Pulmonary artery endothelial cell (primary cell): ENCODE measurements at regions not wholly inside any gene's neighbourhood (a gene's known extent, or its start where the extent isn't known, plus 50 kb on each side); places are given as distances from the start of the nearest gene placed in this dataset.
"Not testable (repeated sequence)": the region's sequence is repeated elsewhere in the genome, so short reads cannot be mapped to it uniquely, and the experiment has no call there.

ENCODE experiments used
- DNase-seq: peaks from one replicate; pipeline ENCODE4 v3.0.0-alpha.2; 2011; ENCODE audit warnings: low read depth, low spot score

GRCh38 chr6:130713144-130713543 is 114.1 kb upstream of the SMLR1 start:
- DNase-seq, result no peak

GRCh38 chr6:130715058-130715457 is 112.1 kb upstream of the SMLR1 start:
- no peak for DNase-seq

- DNase-seq, result no peak
These were observed 110.7 kb upstream of the SMLR1 start for GRCh38 chr6:130716466-130716865.

- DNase-seq, result no peak
These were observed 109.5 kb upstream of the SMLR1 start for GRCh38 chr6:130717657-130718056.

DNA sequence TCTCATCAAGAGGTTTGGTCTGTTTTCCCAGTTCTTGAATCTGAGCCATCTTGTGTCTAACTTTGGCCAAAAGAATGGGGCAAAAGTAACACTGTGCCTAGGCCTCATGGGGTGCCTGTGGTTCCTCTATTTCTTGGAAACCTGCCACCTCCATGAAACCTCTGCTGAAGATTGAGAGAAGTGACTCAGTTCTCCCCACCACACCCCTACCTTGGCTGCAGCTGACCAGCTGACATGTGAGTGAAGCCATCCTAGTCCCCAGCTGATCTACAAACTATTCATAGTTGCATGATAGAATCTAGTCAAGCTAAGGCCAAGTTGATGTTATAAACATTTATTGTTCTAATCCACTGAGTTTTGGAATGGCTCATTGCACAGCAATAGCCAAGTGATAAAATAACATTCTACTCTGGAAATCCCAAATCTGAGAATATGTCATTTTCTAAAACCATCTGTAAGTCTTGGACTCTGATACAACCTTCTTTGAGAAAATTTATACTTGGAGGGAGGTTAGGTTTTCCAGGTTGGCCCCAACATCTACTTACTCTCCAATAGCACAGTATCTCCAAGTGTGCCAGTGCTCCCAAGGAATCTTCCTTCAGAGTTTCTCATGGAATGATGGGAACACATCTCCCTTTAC is 107.0 kb upstream of the SMLR1 start:
- no peak for DNase-seq

DNA sequence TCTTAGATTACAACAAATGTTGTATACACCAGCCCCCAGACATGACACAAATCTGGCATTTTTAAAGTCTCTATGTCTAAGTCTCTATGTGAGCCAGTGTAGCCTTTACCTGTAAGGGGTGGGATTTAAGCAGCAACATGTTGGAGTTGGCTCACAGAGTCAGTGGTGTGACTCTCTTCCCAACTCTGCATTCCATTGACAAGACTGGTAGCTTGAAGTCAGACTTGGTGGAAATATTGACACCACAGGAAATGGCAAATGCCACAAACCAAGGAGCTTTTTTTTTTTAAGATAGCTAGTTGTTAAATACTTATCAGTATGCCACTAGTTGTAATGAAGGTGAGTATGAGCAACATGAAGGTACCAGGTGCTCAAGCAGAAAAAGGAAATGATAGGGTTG is 103.1 kb upstream of the SMLR1 start:
- DNase-seq, result no peak

- DNase-seq, result no peak
These were observed 101.7 kb upstream of the SMLR1 start for GRCh38 chr6:130725551-130725950.

DNA sequence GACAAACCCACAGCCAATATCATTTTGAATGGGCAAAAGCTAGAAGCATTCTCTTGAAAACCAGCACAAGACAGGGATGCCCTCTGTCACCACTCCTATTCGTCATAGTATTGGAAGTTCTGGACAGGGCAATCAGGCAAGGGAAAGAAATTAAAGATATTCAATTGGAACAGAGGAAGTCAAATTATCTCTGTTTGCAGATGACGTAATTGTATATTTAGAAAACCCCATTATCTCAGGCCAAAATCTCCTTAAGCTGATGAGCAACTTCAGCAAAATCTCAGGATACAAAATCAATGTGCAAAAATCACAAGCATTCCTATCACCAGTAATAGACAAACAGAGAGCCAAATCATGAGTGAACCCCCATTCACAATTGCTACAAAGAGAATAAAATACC is 99.1 kb upstream of the SMLR1 start:
- DNase-seq, result not testable (repeated sequence)

DNA sequence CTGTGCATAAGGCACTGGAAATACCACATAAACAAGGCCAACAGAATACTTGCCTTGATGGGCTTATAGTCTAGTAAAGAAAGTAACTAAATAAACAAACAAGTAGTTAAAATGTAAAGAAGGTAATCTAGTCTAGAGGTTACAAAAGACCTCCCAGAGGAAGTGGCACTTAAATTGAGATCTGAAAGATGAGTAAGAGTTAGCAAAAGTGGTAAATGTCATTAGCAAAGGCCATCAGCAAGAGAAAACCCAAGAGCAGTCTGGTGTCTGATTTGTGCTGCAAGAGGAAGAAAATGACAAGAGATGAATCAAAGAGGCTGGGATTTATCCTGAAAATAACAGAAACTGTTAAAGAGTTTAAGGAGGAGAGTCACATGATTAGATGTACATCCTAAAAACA is 96.6 kb upstream of the SMLR1 start:
- DNase-seq, result no peak

DNA sequence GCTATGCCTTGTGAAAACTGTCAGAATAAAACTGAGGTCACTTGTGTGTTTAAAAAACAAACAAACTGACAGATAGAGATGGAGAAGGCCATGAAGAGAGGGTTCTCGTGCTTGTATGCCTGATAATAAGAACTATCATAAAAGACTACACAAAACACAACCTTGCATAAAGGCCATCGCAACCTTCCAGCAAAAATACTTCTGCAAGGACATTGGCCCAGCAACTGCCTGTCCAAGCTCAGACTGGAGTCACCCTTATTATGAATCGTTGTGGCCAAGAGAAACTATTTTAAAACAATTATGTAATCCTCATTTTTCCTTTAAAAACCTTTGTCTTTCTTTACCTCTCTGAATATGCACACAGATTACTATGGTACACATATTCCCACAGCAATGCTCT is 93.0 kb upstream of the SMLR1 start:
- no peak for DNase-seq

DNA sequence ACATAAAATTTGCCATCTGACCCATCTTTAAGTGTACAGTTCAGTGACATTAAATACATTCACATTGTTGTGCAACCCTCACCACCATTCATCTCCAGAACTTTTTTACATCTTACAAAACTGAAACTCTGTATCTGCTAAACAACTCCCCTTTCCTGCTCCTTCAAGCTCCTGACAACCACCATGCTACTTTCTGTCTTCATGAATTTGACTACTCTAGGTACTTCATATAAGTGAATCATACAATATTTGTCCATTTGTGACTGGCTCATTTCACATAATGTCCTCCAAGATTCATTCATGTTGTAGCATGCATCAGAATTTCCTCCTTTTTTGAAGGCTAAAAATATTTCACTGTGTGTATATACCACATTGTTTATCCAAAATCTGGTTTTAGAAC is 86.9 kb upstream of the SMLR1 start:
- DNase-seq, result no peak

- DNase-seq, result no peak
These were observed 85.0 kb upstream of the SMLR1 start for GRCh38 chr6:130742131-130742681.

DNA sequence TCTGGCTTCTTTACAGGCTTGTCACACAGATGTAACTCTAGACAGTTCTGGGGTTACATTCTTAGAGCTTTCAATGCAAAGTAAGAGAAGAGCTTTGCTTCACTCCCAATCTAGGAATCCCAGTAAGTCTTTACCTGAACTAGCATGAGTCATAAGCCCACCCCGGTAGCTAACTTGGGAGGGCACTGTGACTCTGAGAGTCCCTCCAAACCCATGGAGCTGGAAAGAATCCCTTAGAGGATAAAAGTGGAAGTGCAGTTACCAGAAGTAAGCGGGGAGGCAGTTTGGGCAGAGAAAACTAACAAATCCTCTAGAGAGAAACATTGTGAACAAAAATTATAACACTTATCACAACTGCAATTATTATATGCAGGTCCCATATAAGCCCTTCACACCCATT is 84.0 kb upstream of the SMLR1 start:
- DNase-seq, result no peak

DNA sequence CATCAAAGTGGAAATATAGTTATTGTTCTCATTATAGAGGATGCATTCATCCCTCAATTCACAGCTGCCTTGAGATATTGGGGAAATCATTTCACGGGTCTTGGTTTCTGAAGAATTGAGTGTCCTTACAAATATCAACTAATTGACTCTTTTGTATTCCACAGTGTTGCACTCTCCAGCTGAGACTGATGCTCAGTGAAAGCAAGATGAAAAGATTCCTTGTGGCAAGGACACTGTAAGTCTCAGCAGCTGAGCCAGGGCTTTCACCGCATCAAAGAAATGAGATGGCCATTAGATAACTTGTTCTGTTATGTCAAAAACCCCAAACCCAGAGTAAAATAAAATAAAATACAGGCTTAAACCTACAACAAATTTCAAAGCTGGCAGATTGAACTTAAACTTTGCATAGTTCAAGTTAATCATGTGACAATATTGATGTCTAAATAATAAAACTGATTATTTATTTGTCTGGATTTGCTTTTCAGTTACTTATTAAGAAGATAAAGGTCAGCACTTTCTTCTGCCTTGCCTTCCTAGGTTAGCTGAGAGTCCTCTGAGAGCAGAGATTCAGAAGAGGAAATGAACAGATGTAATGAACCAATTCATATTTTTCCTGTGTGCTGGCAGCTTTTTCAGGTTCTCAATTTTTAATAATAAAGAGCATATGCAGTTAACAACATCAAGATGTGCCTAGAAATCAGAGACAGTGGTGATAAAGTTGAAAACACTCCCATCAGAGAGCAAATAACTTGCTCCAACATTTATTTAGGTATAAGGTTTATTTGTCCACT is 82.4 kb upstream of the SMLR1 start:
- no peak for DNase-seq

DNA sequence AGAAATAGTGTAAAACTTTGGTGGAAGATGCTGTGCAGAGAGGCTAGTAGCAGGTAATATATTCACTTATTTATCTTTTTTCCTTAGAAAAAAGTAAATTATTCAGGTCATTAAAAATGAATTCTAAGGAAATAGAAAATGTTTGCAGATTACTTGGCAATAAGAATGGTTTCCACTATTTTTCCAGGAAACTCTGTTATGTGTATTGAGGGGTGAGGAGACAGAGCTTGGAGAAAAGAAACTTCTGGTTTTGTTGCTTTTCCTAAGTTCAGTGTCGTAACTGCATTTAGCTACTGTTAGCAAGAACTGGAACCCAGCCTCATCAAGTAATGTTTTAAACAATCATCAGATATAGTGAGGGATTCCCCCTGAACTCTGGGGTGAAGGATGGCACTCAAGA is 79.2 kb upstream of the SMLR1 start:
- no peak for DNase-seq

DNA sequence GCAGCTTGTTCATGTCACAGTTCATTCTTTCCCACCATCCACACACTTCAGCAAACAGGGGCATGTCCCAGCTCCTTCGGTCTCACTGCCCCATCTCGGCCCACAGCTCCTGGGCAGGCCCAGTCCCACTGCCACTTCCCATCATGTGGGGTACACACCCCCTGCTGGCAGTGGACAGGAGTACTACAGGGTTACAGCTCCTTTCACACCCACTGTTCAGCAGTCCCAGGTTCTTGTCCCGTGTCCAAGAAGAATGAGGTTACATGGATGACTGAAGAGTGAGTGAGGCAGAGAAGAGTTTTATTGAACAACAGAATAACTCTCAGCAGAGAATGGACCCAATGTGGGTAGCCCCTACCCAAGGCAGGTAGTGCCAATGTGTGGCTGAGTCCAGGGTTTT is 77.8 kb upstream of the SMLR1 start:
- DNase-seq, result no peak

DNA sequence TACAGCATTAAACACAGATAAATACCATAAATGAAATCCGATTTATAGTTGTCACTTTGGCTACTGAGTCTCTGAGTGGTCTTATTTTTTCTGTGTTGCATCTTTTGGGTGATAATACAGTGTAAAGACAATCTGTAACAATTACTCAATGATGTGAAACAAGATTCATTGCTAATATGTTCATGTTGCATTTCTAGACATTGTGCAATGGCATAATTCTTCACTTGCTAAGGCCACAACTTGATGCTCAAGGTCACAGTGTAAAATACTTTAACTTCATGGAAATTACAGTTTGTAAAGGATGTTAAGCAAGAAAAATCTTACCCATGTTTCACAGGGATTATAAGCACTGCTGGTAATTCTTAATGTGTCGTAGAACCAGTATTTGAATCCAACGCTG is 74.9 kb upstream of the SMLR1 start:
- no peak for DNase-seq

DNA sequence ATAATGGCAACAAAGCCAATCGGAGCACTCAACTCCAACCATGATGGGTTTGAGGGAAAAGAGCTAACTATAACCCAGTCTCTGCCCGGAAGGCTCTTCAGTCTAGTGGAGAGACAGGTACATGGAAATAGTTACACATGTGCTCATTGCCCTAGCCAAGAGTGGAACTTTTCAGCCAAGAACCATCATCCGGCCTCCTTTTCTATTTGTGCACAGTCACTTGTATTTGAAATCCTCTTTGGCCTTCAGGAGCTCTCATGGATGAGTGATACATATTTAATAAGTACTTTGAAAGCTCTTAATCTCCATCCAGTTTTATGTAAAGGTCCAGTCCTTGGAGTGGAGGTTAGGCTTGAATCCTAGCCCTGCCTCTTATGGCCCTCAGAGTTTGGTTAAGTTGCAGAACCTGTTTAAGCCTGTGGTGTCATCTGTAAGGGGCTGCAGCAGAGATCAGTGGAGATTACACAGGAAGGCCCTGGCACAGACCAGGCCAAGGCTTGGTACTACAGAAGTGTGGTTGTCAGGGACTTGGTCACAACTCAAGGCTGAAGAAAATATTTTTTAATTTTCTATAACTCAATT is 72.3 kb upstream of the SMLR1 start:
- DNase-seq, result no peak

DNA sequence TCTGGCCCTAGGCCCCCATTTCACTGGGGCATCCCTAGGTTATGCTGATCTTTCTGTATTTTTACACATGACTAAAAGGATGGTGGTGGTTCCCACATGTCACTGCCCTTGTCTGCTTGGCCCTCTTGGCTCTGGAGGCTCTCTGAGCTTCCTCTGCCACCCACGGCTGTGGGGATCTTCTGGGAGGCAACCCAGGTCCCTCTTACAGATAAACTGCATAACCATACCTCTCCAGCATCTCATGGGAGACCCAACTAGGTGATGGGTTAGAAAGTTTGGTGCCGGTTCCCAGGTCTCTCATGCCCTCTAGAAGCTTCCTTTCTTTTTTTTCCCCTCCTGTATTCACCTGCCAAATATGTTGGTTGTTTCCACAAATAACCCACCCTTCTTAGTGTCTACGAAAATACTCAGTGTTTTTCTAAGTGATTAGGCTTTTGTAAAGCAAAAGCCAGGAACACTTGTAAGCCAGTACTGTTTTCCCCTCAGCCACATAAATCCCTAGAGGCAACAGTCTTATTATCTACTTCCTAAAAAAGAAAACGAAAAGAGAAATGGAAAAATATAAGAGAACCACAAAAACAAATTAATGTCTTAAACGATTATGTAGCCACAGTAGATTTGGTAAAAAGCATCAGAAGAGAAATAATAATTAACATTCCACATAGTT is 71.7 kb upstream of the SMLR1 start:
- DNase-seq, result no peak

GRCh38 chr6:130756824-130757223 is 70.4 kb upstream of the SMLR1 start:
- no peak for DNase-seq

DNA sequence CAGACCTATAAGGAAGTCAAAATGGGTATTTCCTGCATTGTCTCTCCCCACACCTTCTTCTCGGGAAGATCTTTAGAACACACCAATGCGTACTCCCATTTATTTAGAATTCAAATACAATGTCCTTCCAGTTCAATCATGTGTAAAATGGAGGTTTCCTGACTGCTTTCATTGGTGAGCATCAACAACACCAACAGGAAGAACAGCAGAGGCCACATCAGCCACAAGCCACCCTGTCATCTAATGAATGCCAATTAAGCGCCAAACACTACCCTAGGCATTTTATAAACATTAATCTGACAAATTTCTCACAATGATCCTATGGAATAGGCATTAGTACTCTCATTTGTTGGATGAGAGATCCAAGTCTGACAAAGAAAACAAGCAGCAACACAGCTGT is 68.4 kb upstream of the SMLR1 start:
- DNase-seq, result no peak

GRCh38 chr6:130760006-130760405 is 67.2 kb upstream of the SMLR1 start:
- no peak for DNase-seq
